A673 (cell line): ENCODE measurements at regions not wholly inside any gene's neighbourhood (a gene's known extent, or its start where the extent isn't known, plus 50 kb on each side); places are given as distances from the start of the nearest gene placed in this dataset.

Experiments used
- CTCF ChIP-seq: fragments of 300-800, 200-600 bp; sonication (generic); conservative IDR thresholded peaks from 2 replicates; pipeline ENCODE4 v1.5.1; 2017; ENCODE audit warnings: low read depth, mild to moderate bottlenecking, antibody characterized with exemption, low read length, moderate library complexity, mixed read lengths
- EZH2 ChIP-seq: fragments of 200-600 bp; sonication (generic); IDR thresholded peaks from 2 replicates; pipeline ENCODE4 v1.6.1; 2017; ENCODE audit warnings: borderline replicate concordance, low read depth, mild to moderate bottlenecking, mixed read lengths, antibody characterized with exemption, low read length; ENCODE audit not compliant: poor library complexity, severe bottlenecking

GRCh38 chr17:6365200-6365943, 69.5 kb downstream of the AIPL1 start:
- TF ChIP-seq CTCF (no peak), EZH2 (no peak)
